8988T (cell line): ENCODE measurements at regions not wholly inside any gene's neighbourhood (a gene's known extent, or its start where the extent isn't known, plus 50 kb on each side); places are given as distances from the start of the nearest gene placed in this dataset.

Source experiments
- DNase-seq: peaks from one replicate; pipeline ENCODE4 v3.0.0; 2011

DNA sequence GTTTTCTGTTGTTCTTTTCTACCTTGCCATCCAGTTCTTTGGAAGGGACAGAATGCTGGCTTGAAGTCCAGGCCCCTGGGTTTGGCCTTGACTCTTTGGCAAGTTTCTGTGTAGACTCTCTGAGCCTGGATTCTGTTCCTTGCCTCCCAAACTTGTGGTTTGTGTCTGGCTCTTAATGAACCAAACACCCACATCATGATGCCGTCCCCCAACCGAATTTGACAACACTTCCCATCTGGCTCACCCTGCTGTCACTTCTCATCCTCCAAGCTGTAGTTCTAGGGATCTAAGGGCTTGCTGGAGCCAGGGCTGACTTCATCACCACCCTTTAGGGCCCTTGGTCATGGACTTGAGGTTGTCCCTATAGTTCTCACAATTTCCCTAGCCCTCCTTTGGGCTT lies 68.9 kb upstream of the CELF4 start:
- DNase-seq: no peak

DNA sequence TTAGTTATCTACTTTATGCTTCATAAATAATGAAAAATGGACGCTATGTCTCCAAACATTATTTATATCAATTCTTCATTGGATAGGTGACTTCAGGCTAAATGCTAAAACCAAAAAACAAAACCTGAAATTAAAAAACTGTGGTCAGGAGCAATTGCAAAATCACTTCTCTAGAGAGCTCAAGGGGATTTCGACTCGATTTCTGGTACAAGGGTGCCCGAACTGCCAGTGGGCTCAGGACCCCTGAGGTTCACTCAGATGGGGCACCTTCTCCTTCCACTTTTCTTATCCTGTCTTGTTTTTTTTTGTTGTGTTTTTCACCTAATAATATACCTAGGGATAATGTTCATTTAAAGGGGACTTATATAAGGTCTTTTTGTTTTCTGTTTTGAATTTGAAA lies 65.8 kb upstream of the CELF4 start:
- no peak for DNase-seq

DNA sequence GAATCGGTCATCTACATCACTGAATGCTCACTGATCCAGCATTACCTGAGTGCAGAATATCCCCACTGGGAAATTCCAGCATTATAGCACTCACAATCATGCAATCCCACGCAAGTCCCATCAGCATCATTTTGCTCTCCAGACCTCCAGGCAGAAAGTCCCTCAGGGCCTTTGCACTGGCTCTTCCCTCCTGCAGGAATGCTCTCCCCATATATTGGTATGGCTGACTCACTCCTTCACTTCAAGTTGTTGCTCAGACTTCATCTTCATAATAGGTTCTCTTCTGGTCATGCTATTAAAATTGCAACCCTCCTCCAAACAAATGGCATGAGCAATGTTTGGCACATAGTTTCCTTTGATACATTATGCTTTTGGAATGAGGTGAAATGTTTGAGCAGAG lies 64.7 kb upstream of the CELF4 start:
- no peak for DNase-seq

DNA sequence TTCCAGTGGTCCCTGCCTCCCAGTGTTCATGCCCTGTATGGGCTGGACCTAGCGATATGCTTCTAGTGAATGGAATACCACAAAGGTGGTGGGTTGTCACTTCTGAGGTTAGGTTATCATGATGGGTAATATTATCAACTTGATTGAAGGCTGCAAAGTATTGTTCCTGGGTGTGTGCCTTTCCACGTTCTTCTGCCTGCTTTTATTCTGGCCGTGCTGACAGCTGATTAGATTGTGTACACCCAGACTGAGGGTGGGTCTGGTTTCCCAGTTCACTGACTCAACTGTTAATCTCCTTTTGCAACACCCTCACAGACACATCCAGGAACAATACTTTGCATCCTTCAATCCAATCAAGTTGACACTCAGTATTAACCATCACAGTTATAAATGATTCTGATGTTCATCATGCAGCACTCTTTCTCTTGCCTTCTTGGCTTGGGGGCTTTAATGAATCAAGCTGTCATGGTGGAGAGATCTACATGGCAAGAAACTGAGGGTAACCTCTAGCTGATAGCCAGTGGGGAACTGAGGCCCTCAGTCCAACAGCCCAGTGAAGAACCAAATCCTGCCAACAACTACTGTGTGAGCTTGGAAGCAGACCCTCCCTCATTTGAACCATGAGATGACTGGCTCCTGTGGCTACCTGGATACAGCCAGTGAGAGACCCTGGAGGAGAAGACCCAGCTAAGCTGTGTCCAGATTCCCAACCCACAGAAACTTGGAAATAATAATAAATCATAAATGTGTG lies 63.0 kb upstream of the CELF4 start:
- DNase-seq: no peak

DNA sequence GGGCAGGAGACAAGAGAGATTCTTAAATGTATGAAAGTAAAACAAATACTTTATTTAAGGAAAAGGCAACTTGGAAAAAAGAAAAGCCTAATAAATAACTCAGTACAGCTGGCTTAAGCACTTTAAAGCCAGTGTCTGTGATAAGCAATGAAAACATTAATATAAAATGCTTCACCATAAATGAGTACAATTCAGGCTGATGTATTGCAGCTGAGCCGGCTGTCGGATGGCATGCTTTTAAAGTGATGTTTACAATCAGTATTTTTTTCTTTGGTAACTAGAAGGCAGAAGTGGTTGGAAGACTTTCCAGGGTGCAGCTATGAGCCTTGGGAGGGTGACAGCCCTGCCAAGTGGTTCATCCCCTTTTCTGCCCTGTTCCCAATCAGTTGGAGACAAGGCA lies 58.7 kb upstream of the CELF4 start:
- no peak for DNase-seq

DNA sequence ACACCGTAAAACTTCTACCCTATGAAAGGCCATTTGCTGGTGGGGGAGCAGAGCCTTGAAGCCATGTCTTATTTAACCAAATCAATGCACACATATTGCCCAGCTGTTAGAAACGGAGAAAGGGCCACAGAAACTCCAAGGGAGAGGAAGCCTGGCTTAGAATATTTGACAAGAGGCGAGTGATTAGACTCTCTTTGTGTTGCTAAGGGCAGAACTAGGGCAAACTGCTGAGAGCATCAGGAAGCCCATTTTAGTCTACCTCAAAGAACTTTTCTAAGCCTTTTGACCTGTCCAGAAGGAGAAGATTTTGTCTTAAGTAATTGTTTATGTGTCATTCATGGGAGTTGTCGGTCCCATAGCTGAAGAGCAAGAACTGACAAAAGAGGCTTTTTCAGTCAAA lies 54.4 kb upstream of the CELF4 start:
- no peak for DNase-seq

DNA sequence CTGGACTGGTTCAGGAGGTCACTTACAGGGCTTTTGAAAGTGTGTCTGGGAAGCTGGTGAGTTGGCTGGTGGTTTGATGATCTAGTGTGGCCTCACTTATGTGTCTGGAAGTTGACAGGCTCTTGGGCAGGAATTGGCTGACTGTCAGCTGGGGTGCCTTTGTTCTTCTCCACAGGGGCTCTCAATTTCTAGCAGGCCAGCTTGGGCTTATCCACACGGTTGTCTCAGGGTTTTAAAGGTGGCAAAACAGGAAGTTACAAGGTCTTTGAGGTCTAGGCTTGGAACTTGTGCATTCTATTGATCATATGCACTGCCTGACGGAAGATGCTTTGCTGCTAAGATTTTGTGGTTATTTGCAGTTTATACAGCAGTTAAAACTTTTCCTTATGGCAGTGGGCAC lies 52.0 kb upstream of the CELF4 start:
- DNase-seq: no peak
